A673 (cell line): ENCODE measurements at regions not wholly inside any gene's neighbourhood (a gene's known extent, or its start where the extent isn't known, plus 50 kb on each side); places are given as distances from the start of the nearest gene placed in this dataset.

Source experiments
- BruUV-seq: library from RNA; stranded (reverse); fragments of 400-500 nt; replicated peaks from 2 replicates; lab custom pipeline; 2021; lab: Mats Ljungman, UMichigan
- CTCF ChIA-PET: fragments of 300-600 bp; sonication (Branson Sonifier 250); formaldehyde crosslinking; loops from one replicate; lab custom pipeline; 2022; ENCODE audit warnings: antibody characterized with exemption; lab: Charles Lee
- POLR2A ChIA-PET: fragments of 300-600 bp; sonication (Branson Sonifier 250); formaldehyde crosslinking; loops from one replicate; lab custom pipeline; 2022; ENCODE audit warnings: antibody characterized with exemption; ENCODE audit not compliant: low non-redundant PET; lab: Charles Lee
- DNase-seq: peaks from one replicate; pipeline ENCODE4 v3.0.0-alpha.2; 2015; ENCODE audit warnings: low spot score
- H3K27ac ChIP-seq: fragments of 200-600 bp; sonication (generic); 2 replicates; pipeline ENCODE4 v1.5.1; 2016; ENCODE audit warnings: mixed run types, low read depth, mild to moderate bottlenecking, mixed read lengths, antibody characterized with exemption, low read length; ENCODE audit not compliant: poor library complexity, severe bottlenecking
- H3K27me3 ChIP-seq: fragments of 200-600 bp; sonication (generic); replicated peaks from 2 replicates; pipeline ENCODE4 v1.6.1; 2017; ENCODE audit warnings: mixed run types, low read depth, mild to moderate bottlenecking, mixed read lengths, antibody characterized with exemption, low read length; ENCODE audit not compliant: insufficient read depth, poor library complexity
- H3K36me3 ChIP-seq: fragments of 200-600 bp; sonication (generic); 2 replicates; pipeline ENCODE4 v1.6.1; 2016; ENCODE audit warnings: mixed run types, mild to moderate bottlenecking, mixed read lengths, antibody characterized with exemption, low read length; ENCODE audit not compliant: insufficient read depth, poor library complexity, severe bottlenecking
- H3K4me1 ChIP-seq: fragments of 200-600 bp; sonication (generic); 2 replicates; pipeline ENCODE4 v1.6.1; 2017; ENCODE audit warnings: mixed run types, mild to moderate bottlenecking, mixed read lengths, antibody characterized with exemption, low read length; ENCODE audit not compliant: insufficient read depth, poor library complexity, severe bottlenecking
- H3K4me3 ChIP-seq: fragments of 200-600 bp; sonication (generic); 2 replicates; pipeline ENCODE4 v1.5.1; 2016; ENCODE audit warnings: low read depth, mixed run types, mild to moderate bottlenecking, mixed read lengths, low read length; ENCODE audit not compliant: poor library complexity, severe bottlenecking
- H3K9me3 ChIP-seq: fragments of 200-600 bp; sonication (generic); 2 replicates; pipeline ENCODE4 v1.6.1; 2016; ENCODE audit warnings: mixed run types, low read depth, mild to moderate bottlenecking, mixed read lengths, antibody characterized with exemption, low read length; ENCODE audit not compliant: poor library complexity, severe bottlenecking
- EZH2 ChIP-seq: fragments of 200-600 bp; sonication (generic); IDR thresholded peaks from 2 replicates; pipeline ENCODE4 v1.6.1; 2017; ENCODE audit warnings: borderline replicate concordance, low read depth, mild to moderate bottlenecking, mixed read lengths, antibody characterized with exemption, low read length; ENCODE audit not compliant: poor library complexity, severe bottlenecking
- intact Hi-C: fragments of 100-400 bp; cut with micrococcal nuclease; formaldehyde crosslinking; loops from one replicate; pipeline ENCODE4 v1.10.0; 2022; ENCODE audit not compliant: unreplicated experiment
- TF ChIP-seq, protein P1 (sequence below): fragments of 300-800, 200-600 bp; sonication (generic); conservative IDR thresholded peaks from 2 replicates; pipeline ENCODE4 v1.5.1; 2017; ENCODE audit warnings: low read depth, mild to moderate bottlenecking, antibody characterized with exemption, low read length, moderate library complexity, mixed read lengths

DNA sequence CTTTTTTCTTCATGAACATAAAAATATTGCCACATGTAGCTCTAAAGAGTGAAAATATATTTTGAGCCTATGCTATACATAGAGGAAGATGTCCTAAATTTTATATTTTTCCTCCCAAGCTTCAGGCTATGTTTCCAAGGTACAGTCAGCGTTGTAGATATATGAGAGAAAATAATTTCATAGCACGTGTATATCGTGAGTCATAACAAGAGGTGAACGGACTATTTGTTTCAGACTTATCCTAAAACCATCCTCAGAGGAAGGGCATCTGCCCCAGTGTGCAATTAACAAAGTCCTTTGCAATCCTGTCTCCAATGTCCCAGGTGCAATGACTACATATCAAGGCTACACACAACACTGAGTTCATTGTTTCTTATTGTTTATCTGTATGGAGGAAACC is 177.3 kb upstream of the ARRDC4 start:
- no peak for TF ChIP-seq EZH2
- TF ChIP-seq, protein P1, sequence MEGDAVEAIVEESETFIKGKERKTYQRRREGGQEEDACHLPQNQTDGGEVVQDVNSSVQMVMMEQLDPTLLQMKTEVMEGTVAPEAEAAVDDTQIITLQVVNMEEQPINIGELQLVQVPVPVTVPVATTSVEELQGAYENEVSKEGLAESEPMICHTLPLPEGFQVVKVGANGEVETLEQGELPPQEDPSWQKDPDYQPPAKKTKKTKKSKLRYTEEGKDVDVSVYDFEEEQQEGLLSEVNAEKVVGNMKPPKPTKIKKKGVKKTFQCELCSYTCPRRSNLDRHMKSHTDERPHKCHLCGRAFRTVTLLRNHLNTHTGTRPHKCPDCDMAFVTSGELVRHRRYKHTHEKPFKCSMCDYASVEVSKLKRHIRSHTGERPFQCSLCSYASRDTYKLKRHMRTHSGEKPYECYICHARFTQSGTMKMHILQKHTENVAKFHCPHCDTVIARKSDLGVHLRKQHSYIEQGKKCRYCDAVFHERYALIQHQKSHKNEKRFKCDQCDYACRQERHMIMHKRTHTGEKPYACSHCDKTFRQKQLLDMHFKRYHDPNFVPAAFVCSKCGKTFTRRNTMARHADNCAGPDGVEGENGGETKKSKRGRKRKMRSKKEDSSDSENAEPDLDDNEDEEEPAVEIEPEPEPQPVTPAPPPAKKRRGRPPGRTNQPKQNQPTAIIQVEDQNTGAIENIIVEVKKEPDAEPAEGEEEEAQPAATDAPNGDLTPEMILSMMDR, result no peak
- Histone ChIP-seq H3K27me3 (no peaks in the 10 kb centered on the region), H3K36me3 (no peaks in the 10 kb centered on the region), H3K4me3 (no peak overlapping the region), H3K27ac (no peak overlapping the region), H3K4me1 (no peaks in the 10 kb centered on the region), H3K9me3 (no peaks in the 10 kb centered on the region)
- intact Hi-C loops, result no loop called here
- ChIA-PET POLR2A (interaction anchor here (0.6 kb wide), 1 partner anchor 79 kb away, joined by 4 read pairs; no protein-coding TSS in a partner anchor), CTCF (no interaction called here)
- no peak for DNase-seq
- BruUV-seq, result no TSS peak

DNA sequence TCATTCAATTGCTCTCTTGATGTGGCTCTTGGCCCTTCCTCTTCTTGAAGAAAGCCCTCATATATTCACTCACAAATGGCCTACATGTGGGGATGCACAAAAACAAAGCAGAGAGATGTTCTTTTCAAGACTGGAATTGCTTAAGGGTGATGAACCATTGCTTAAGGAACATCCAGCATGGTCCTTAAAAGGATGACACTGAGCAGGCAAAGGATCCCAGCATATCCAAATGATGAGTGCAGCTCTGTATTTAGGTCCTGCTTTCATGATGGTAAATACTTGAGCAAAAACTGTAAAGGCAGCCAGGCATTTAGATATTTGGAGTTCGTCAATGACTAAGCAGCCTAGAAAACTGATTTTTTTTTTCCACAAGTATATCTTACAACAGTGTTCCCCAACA is 173.8 kb upstream of the ARRDC4 start:
- no TSS peak for BruUV-seq
- TF ChIP-seq EZH2, result no peak
- TF ChIP-seq, protein P1, result no peak
- H3K4me1 ChIP-seq, result no peaks in the 10 kb centered on the region
- CTCF ChIA-PET, result no interaction called here
- H3K27me3 ChIP-seq, result no peaks in the 10 kb centered on the region
- intact Hi-C loops, result no loop called here
- no peaks in the 10 kb centered on the region for H3K9me3 ChIP-seq
- POLR2A ChIA-PET, result no interaction called here
- no peak overlapping the region for H3K4me3 ChIP-seq
- H3K27ac ChIP-seq, result no peak overlapping the region
- no peak for DNase-seq
- no peaks in the 10 kb centered on the region for H3K36me3 ChIP-seq

DNA sequence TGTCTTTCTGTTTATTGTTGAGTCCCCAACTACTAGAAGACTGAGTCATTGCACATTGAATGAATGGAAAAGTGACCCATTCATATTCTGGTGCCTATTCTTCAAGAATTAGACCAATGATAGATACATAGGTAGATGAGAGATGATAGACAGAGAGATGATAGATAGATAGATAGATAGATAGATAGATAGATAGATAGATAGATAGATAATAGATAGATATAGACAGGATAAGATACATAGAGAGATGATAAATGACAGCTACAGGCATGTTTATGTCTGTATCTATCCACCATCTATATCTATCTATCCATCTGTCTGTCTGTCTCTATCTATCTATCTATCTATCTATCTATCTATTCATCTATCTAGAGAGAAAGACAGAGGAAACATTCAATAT is 170.3 kb upstream of the ARRDC4 start:
- BruUV-seq, result no TSS peak
- H3K4me1 ChIP-seq, result no peaks in the 10 kb centered on the region
- ChIA-PET POLR2A (no interaction called here), CTCF (no interaction called here)
- peaks cover 6% of the 10 kb centered on the region for H3K27me3 ChIP-seq
- no peaks in the 10 kb centered on the region for H3K9me3 ChIP-seq
- H3K27ac ChIP-seq, result no peak overlapping the region
- H3K36me3 ChIP-seq, result no peaks in the 10 kb centered on the region
- intact Hi-C loops, result no loop called here
- no peak overlapping the region for H3K4me3 ChIP-seq
- no peak for TF ChIP-seq EZH2
- TF ChIP-seq, protein P1, result no peak
- DNase-seq, result no peak
